Hepatocyte (in vitro differentiated cells): ENCODE measurements at regions not wholly inside any gene's neighbourhood (a gene's known extent, or its start where the extent isn't known, plus 50 kb on each side); places are given as distances from the start of the nearest gene placed in this dataset.

Experiments used
- EZH2 ChIP-seq: fragments of 200-600 bp; sonication (generic); IDR thresholded peaks from 2 replicates; pipeline ENCODE4 v1.6.1; 2016; ENCODE audit warnings: antibody characterized with exemption, mild to moderate bottlenecking, borderline replicate concordance
- EZH2phosphoT487 ChIP-seq: fragments of 200-600 bp; sonication (generic); IDR thresholded peaks from one replicate; pipeline ENCODE4 v1.6.1; 2018; ENCODE audit warnings: antibody characterized with exemption, mild to moderate bottlenecking, low read depth, moderate library complexity; ENCODE audit not compliant: unreplicated experiment, severe bottlenecking
- TF ChIP-seq, protein P1 (sequence below): fragments of 200-600 bp; sonication (generic); IDR thresholded peaks from 2 replicates; pipeline ENCODE4 v1.5.1; 2016; ENCODE audit warnings: antibody characterized with exemption, mild to moderate bottlenecking; ENCODE audit not compliant: poor library complexity

DNA sequence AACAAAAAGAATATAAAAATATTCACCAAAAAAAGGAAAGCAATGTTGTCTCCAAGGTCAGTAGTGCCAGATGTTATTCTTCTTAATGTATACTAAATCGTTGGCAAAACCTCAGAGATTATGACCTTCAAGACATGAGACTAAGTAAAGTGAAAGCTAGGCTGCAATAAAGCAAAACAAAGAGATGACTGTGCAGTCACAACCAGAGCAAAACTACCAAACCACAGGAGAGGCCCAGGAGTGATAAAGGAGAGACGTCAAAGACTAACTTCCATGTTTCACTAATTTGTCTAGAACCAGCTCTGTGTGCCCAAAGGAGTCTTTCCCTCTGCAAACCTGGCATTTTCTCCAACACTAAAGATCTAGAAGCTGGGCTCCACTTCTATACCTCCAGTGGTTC is 155.9 kb upstream of the POU3F2 start:
- TF ChIP-seq, protein P1, sequence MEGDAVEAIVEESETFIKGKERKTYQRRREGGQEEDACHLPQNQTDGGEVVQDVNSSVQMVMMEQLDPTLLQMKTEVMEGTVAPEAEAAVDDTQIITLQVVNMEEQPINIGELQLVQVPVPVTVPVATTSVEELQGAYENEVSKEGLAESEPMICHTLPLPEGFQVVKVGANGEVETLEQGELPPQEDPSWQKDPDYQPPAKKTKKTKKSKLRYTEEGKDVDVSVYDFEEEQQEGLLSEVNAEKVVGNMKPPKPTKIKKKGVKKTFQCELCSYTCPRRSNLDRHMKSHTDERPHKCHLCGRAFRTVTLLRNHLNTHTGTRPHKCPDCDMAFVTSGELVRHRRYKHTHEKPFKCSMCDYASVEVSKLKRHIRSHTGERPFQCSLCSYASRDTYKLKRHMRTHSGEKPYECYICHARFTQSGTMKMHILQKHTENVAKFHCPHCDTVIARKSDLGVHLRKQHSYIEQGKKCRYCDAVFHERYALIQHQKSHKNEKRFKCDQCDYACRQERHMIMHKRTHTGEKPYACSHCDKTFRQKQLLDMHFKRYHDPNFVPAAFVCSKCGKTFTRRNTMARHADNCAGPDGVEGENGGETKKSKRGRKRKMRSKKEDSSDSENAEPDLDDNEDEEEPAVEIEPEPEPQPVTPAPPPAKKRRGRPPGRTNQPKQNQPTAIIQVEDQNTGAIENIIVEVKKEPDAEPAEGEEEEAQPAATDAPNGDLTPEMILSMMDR: no peak
- TF ChIP-seq EZH2phosphoT487 (no peak), EZH2 (no peak)
